K562 (cell line): ENCODE measurements at regions not wholly inside any gene's neighbourhood (a gene's known extent, or its start where the extent isn't known, plus 50 kb on each side); places are given as distances from the start of the nearest gene placed in this dataset.

Source experiments
- ATAC-seq: fragments of 200-7000 bp; cut with Tn5 transposase; 3 replicates; pipeline ENCODE4 v1.9.1; 2020; ENCODE audit warnings: moderate library complexity
- BruUV-seq: library from RNA; stranded (reverse); fragments of 400-500 nt; replicated peaks from 2 replicates; lab custom pipeline; 2021; lab: Mats Ljungman, UMichigan
- CTCF ChIA-PET: fragments of 300-600 bp; formaldehyde crosslinking; extraction: SDS; loops from one replicate; lab custom pipeline; 2021; ENCODE audit warnings: low intra/inter-chr PET ratio; lab: Yijun Ruan, JAX
- POLR2A ChIA-PET: fragments of 300-600, 350-650 bp; sonication (Branson Sonifier 250); formaldehyde crosslinking; extraction: SDS; loops from one replicate; lab custom pipeline; 2021; ENCODE audit warnings: antibody characterized with exemption, inconsistent platforms; lab: Yijun Ruan, JAX
- DNase-seq, 4 experiments: peaks; one replicate each; pipeline versions ENCODE4 v3.0.0 to v3.0.0-alpha.2; 2011 to 2018; ENCODE audit warnings: low spot score in 3 of 4, mixed read lengths in 3 of 4; ENCODE audit errors: extremely low read depth in 1 of 4
- FAIRE-seq: peaks from 2 replicates; lab custom pipeline; 2011; peaks lifted over from hg19 to GRCh38; lab: Jason Lieb, UNC
- H2AFZ ChIP-seq: 2 replicates; pipeline ENCODE4 v1.6.0; 2011; ENCODE audit warnings: low read depth, low read length, control low read depth, inconsistent platforms
- H3K27ac ChIP-seq: fragments of 200-600 bp; 3 replicates; pipeline ENCODE4 v1.8.0; 2011; ENCODE audit warnings: low read depth, mild to moderate bottlenecking, control low read depth, inconsistent platforms, low read length, moderate library complexity, mixed read lengths; ENCODE audit errors: extremely low read depth
- H3K27me3 ChIP-seq, 2 experiments: fragments of 300-600 bp in 1 of 2; 2 replicates in 1 of 2; 3 replicates in 1 of 2; pipeline versions ENCODE4 v1.6.0 to v1.8.0; 2011; ENCODE audit warnings: inconsistent platforms in 2 of 2, low read length in 2 of 2, mild to moderate bottlenecking in 1 of 2, mixed read lengths in 1 of 2, moderate library complexity in 1 of 2; ENCODE audit not compliant: control insufficient read depth in 2 of 2, insufficient read depth in 2 of 2
- H3K36me3 ChIP-seq: fragments of 300-600 bp; 3 replicates; pipeline ENCODE4 v1.8.0; 2011; ENCODE audit warnings: mild to moderate bottlenecking, low read length, inconsistent platforms; ENCODE audit not compliant: control insufficient read depth, insufficient read depth
- H3K4me1 ChIP-seq, 2 experiments: fragments of 200-600 bp in 1 of 2; replicated peaks in 1 of 2; 2 replicates in 1 of 2; 3 replicates in 1 of 2; pipeline versions ENCODE4 v1.5.1 to v1.8.0; 2011; ENCODE audit warnings: inconsistent platforms in 2 of 2, low read length in 2 of 2, mild to moderate bottlenecking in 1 of 2, mixed read lengths in 1 of 2, moderate library complexity in 1 of 2; ENCODE audit not compliant: control insufficient read depth in 2 of 2, insufficient read depth in 2 of 2
- H3K4me2 ChIP-seq: 2 replicates; pipeline ENCODE4 v1.6.1; 2011; ENCODE audit warnings: low read length, control low read depth, inconsistent platforms, mixed read lengths; ENCODE audit not compliant: insufficient read depth
- H3K4me3 ChIP-seq: fragments of 200-600 bp; sonication (generic), shearing (Covaris generic); 2 replicates; pipeline ENCODE4 v1.5.1; 2016; ENCODE audit warnings: control low read depth, inconsistent platforms
- H3K79me2 ChIP-seq: fragments of 200-600 bp; 3 replicates; pipeline ENCODE4 v1.8.0; 2011; ENCODE audit warnings: low read length, inconsistent platforms; ENCODE audit not compliant: control insufficient read depth, insufficient read depth
- H3K9ac ChIP-seq, 2 experiments: 2 replicates each; pipeline versions ENCODE4 v1.6.0 to v1.6.1; 2011; ENCODE audit warnings: low read depth in 2 of 2, low read length in 2 of 2, control low read depth in 1 of 2, inconsistent platforms in 1 of 2, mild to moderate bottlenecking in 1 of 2, mixed read lengths in 1 of 2; ENCODE audit not compliant: insufficient read depth in 1 of 2
- H3K9me1 ChIP-seq: one replicate; pipeline ENCODE4 v1.6.0; 2011; ENCODE audit warnings: inconsistent platforms, mild to moderate bottlenecking, low read length, moderate library complexity; ENCODE audit not compliant: control insufficient read depth, insufficient read depth
- H3K9me3 ChIP-seq: replicated peaks from 2 replicates; pipeline ENCODE4 v1.5.1; 2011; ENCODE audit warnings: low read depth, low read length, inconsistent platforms; ENCODE audit not compliant: control insufficient read depth, insufficient read depth
- H4K20me1 ChIP-seq: replicated peaks from 2 replicates; pipeline ENCODE4 v1.6.1; 2011; ENCODE audit warnings: low read length, inconsistent platforms, mixed read lengths; ENCODE audit not compliant: control insufficient read depth, insufficient read depth
- ATF7 ChIP-seq: fragments of 450-650 bp; IDR thresholded peaks from 2 replicates; pipeline ENCODE4 v1.7.1; 2014; ENCODE audit warnings: mild to moderate bottlenecking, moderate library complexity
- DDX20 ChIP-seq: fragments of 450-650 bp; IDR thresholded peaks from 2 replicates; pipeline ENCODE4 v1.6.1; 2016; ENCODE audit warnings: missing genetic modification characterization, low read depth, mild to moderate bottlenecking, missing compliant biosample characterization, moderate library complexity
- DEAF1 ChIP-seq: fragments of 450-650 bp; formaldehyde crosslinking; IDR thresholded peaks from 2 replicates; pipeline ENCODE4 v1.4.0; 2020; ENCODE audit warnings: mild to moderate bottlenecking, moderate library complexity
- EP300 ChIP-seq: IDR thresholded peaks from 2 replicates; pipeline ENCODE4 v1.6.1; 2012; ENCODE audit warnings: low read length, improper control_type of control experiment
- MLX ChIP-seq, 2 experiments: fragments of 450-650 bp in 1 of 2; sonication (generic) in 1 of 2; formaldehyde crosslinking; conservative IDR thresholded peaks; 2 replicates each; pipeline versions ENCODE4 v1.4.0 to v1.8.1; 2020 to 2022; ENCODE audit warnings: mild to moderate bottlenecking in 1 of 2, missing genetic modification reagents in 1 of 2
- NFXL1 ChIP-seq: fragments of 450-650 bp; formaldehyde crosslinking; IDR thresholded peaks from 2 replicates; pipeline ENCODE4 v1.4.0; 2021; ENCODE audit warnings: mild to moderate bottlenecking
- NR0B1 ChIP-seq: fragments of 450-650 bp; IDR thresholded peaks from one replicate; pipeline ENCODE4 v1.6.1; 2018; ENCODE audit warnings: mild to moderate bottlenecking, moderate library complexity; ENCODE audit not compliant: partially characterized antibody
- SAFB2 ChIP-seq: fragments of 200-400 bp; formaldehyde crosslinking; IDR thresholded peaks from 2 replicates; pipeline ENCODE4 v1.6.1; 2018; ENCODE audit warnings: borderline replicate concordance, low read length, low read depth, moderate library complexity; ENCODE audit not compliant: severe bottlenecking
- TCF7L2 ChIP-seq: fragments of 150-350 bp; IDR thresholded peaks from 2 replicates; pipeline ENCODE4 v1.6.1; 2016; ENCODE audit warnings: low read depth, mild to moderate bottlenecking, low read length, moderate library complexity
- ZC3H8 ChIP-seq: fragments of 450-650 bp; IDR thresholded peaks from 2 replicates; pipeline ENCODE4 v1.6.1; 2017
- ZKSCAN8 ChIP-seq: fragments of 200-800 bp; sonication (Bioruptor generic); IDR thresholded peaks from 2 replicates; pipeline ENCODE4 v1.6.1; 2016; ENCODE audit warnings: missing genetic modification characterization, missing compliant biosample characterization
- ZNF134 ChIP-seq: fragments of 250-450 bp; sonication (Bioruptor Pico); conservative IDR thresholded peaks from 2 replicates; pipeline ENCODE4 v1.4.0; 2020
- ZNF592 ChIP-seq: fragments of 450-650 bp; IDR thresholded peaks from 2 replicates; pipeline ENCODE4 v1.6.1; 2017; ENCODE audit warnings: antibody characterized with exemption, mild to moderate bottlenecking
- WGBS: fragments of 100-300 bp; shearing (Covaris generic); methylation state at CpG from one replicate; pipeline ENCODE4 v1.1.6; 2016; ENCODE audit warnings: low coverage, mixed read lengths; ENCODE audit not compliant: insufficient coverage; ENCODE audit errors: missing lambda C conversion rate; 5-methylcytosine and 5-hydroxymethylcytosine counted together
- in situ Hi-C: fragments of 300-500 bp; cut with MboI; formaldehyde crosslinking; loops from 4 replicates; pipeline ENCODE4 v1.15.0; 2018; ENCODE audit warnings: inconsistent platforms, mixed read lengths
- intact Hi-C: fragments of 100-400 bp; cut with micrococcal nuclease; formaldehyde crosslinking; loops from 2 replicates; pipeline ENCODE4 v1.14.2; 2022
- TF ChIP-seq, protein P1 (sequence below): sonication (generic); formaldehyde crosslinking; IDR thresholded peaks from 2 replicates; pipeline ENCODE4 v1.8.0; 2022; ENCODE audit warnings: mild to moderate bottlenecking, missing genetic modification reagents, borderline replicate concordance

DNA sequence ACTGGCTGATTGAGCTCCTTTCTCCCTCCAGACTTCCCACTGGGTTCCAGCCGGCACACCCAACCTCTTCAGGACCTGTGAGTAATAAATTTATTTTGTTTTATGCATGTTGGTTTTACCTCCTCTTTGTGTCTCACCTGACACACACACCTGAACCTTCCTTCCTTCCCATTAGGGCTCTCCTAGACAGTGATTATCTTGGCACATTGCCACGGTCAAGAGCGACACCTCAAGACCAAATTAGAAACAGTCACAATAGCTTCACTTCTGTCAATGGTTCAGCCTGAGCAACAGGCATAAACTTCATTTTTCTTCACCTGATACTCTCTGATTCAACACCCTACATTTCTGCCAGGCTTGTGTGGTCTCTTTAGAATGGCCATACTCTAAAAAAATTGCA is 296.3 kb upstream of the SMARCA2 start:
- Histone ChIP-seq H3K4me1 (no peaks in the 10 kb centered on the region), H3K9me1 (no peaks in the 10 kb centered on the region), H3K9ac (no peak overlapping the region), H3K9me3 (no peaks in the 10 kb centered on the region), H3K27me3 (no peaks in the 10 kb centered on the region), H3K36me3 (no peaks in the 10 kb centered on the region), H4K20me1 (no peaks in the 10 kb centered on the region), H3K27ac (no peak overlapping the region), H3K79me2 (no peaks in the 10 kb centered on the region), H3K4me2 (no peak overlapping the region), H2AFZ (no peak overlapping the region), H3K4me3 (no peak overlapping the region)
- in situ Hi-C loops, result no loop called here
- ATAC-seq (no peak), DNase-seq (no peak), FAIRE-seq (no peak)
- ChIA-PET POLR2A (no interaction called here), CTCF (no interaction called here)
- WGBS, result 0% methylated on average over 3 of the region's 3 CpGs
- intact Hi-C loops, result no loop called here
- BruUV-seq, result no TSS peak
- TF ChIP-seq SAFB2, result no peak
- TF ChIP-seq DEAF1 (CRISPR knock-in tag), result no peak
- TF ChIP-seq TCF7L2, result no peak
- TF ChIP-seq EP300, result no peak
- TF ChIP-seq ZNF134, result no peak
- no peak for TF ChIP-seq ZKSCAN8 (CRISPR knock-in tag)
- TF ChIP-seq ZNF592, result no peak
- TF ChIP-seq MLX (CRISPR knock-in tag; conservative IDR thresholded peaks at IDR 0.05), result no peak
- TF ChIP-seq ATF7, result no peak
- no peak for TF ChIP-seq NFXL1 (CRISPR knock-in tag)
- no peak for TF ChIP-seq ZC3H8
- no peak for TF ChIP-seq DDX20 (tag)
- TF ChIP-seq, protein P1, sequence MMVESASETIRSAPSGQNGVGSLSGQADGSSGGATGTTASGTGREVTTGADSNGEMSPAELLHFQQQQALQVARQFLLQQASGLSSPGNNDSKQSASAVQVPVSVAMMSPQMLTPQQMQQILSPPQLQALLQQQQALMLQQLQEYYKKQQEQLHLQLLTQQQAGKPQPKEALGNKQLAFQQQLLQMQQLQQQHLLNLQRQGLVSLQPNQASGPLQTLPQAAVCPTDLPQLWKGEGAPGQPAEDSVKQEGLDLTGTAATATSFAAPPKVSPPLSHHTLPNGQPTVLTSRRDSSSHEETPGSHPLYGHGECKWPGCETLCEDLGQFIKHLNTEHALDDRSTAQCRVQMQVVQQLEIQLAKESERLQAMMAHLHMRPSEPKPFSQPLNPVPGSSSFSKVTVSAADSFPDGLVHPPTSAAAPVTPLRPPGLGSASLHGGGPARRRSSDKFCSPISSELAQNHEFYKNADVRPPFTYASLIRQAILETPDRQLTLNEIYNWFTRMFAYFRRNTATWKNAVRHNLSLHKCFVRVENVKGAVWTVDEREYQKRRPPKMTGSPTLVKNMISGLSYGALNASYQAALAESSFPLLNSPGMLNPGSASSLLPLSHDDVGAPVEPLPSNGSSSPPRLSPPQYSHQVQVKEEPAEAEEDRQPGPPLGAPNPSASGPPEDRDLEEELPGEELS (CRISPR knock-in tag), result no peak
- no peak for TF ChIP-seq NR0B1
